A673 (cell line): ENCODE measurements at regions not wholly inside any gene's neighbourhood (a gene's known extent, or its start where the extent isn't known, plus 50 kb on each side); places are given as distances from the start of the nearest gene placed in this dataset.

Experiments
- EZH2 ChIP-seq: fragments of 200-600 bp; sonication (generic); IDR thresholded peaks from 2 replicates; pipeline ENCODE4 v1.6.1; 2017; ENCODE audit warnings: borderline replicate concordance, low read depth, mild to moderate bottlenecking, mixed read lengths, antibody characterized with exemption, low read length; ENCODE audit not compliant: poor library complexity, severe bottlenecking
- TF ChIP-seq, protein P1 (sequence below): fragments of 300-800, 200-600 bp; sonication (generic); conservative IDR thresholded peaks from 2 replicates; pipeline ENCODE4 v1.5.1; 2017; ENCODE audit warnings: low read depth, mild to moderate bottlenecking, antibody characterized with exemption, low read length, moderate library complexity, mixed read lengths

GRCh38 chr2:55105456-55105855 lies 55.2 kb upstream of the RTN4 start:
- TF ChIP-seq EZH2 = no peak
- TF ChIP-seq, protein P1, sequence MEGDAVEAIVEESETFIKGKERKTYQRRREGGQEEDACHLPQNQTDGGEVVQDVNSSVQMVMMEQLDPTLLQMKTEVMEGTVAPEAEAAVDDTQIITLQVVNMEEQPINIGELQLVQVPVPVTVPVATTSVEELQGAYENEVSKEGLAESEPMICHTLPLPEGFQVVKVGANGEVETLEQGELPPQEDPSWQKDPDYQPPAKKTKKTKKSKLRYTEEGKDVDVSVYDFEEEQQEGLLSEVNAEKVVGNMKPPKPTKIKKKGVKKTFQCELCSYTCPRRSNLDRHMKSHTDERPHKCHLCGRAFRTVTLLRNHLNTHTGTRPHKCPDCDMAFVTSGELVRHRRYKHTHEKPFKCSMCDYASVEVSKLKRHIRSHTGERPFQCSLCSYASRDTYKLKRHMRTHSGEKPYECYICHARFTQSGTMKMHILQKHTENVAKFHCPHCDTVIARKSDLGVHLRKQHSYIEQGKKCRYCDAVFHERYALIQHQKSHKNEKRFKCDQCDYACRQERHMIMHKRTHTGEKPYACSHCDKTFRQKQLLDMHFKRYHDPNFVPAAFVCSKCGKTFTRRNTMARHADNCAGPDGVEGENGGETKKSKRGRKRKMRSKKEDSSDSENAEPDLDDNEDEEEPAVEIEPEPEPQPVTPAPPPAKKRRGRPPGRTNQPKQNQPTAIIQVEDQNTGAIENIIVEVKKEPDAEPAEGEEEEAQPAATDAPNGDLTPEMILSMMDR = no peak
